Epithelial cell of esophagus (primary cell): ENCODE measurements at regions not wholly inside any gene's neighbourhood (a gene's known extent, or its start where the extent isn't known, plus 50 kb on each side); places are given as distances from the start of the nearest gene placed in this dataset.

Experiments used
- DNase-seq: peaks from one replicate; pipeline ENCODE4 v3.0.0; 2010; ENCODE audit warnings: low read depth
- H3K4me3 ChIP-seq: 2 replicates; pipeline ENCODE4 v1.5.1; 2011; ENCODE audit warnings: mild to moderate bottlenecking, low read length, control low read depth
- CTCF ChIP-seq: IDR thresholded peaks from 2 replicates; pipeline ENCODE4 v1.5.1; 2011; ENCODE audit warnings: low read depth, mild to moderate bottlenecking, low read length, control low read depth, inconsistent platforms; ENCODE audit not compliant: insufficient read depth; ENCODE audit errors: missing control alignments

GRCh38 chr15:94692710-94693109 lies 461.3 kb downstream of the MCTP2 start:
- DNase-seq: peak; percentile 80
- no peak for TF ChIP-seq CTCF
- no peak overlapping the region for H3K4me3 ChIP-seq

DNA sequence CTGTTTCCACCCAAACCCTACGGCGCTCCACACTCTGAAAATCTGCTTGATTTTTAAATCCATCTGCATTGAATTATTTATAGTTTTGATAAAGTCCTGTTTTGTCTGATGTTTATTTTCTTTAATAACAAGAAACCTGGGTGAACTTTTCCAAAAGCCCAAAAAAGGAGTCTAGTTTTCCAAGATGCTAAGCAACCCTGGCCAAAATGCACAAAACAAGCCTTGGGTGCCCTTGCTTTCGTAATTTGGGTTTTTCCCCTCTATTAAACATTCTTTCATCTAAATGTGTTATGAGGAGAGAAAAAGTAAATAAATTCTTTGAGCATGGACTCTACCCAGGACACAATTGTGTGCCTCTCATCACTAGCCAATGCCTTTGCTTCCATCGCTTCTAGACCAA lies 468.9 kb downstream of the MCTP2 start:
- no peak for DNase-seq
- H3K4me3 ChIP-seq: no peak overlapping the region
- no peak for TF ChIP-seq CTCF

DNA sequence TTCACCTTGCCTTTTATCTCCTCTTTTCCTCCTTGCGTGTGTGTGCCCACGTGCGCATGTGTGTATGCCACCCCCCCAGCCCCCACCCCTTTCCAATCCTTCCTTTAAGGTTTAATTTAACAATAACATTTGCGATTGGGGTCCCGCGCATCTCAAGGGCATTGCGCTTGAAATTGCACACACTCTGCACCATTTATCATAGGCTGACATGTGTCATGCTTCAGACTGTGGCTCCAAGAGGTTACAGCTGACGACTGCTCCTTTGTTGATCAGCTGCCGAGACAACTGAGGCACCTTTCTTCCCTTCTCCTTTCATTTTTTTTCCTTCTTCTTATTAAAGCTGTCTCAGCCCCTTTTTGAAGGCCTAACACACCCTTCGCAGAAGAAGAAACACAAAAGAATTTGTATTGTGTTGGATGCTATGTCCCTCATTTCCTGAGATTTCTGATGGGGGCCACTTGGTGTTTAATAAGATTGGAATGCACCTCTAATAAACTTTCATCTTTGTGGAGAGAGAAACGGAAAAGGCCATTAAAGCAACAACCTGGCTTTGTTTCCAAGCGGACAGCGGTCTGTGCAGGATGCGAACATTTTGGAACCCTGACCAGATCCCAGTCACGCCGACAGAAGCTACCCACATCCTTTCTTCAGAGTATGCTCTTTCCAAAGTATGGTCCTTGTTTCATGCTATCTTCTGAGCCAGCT lies 470.1 kb downstream of the MCTP2 start:
- no peak for DNase-seq
- no peak for TF ChIP-seq CTCF
- no peak overlapping the region for H3K4me3 ChIP-seq

DNA sequence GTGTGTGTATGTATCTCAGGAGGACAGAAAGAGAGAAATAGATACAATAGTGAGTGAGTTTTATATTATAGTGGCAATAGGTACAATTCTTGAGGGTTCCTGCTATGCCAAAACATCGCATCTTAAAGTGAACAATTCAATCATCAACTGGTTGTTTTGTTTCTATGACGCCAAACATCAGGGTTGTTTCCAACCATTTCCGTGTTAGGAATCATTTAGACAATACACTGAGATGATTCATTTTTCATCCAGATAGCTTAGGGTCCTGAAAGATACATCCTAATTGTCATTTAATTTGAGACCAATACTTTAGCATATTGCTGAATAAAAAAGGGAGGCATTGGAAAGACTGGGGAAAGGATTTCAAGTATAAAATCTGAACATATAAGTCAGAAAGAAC lies 472.2 kb downstream of the MCTP2 start:
- TF ChIP-seq CTCF: no peak
- no peak overlapping the region for H3K4me3 ChIP-seq
- DNase-seq: no peak

DNA sequence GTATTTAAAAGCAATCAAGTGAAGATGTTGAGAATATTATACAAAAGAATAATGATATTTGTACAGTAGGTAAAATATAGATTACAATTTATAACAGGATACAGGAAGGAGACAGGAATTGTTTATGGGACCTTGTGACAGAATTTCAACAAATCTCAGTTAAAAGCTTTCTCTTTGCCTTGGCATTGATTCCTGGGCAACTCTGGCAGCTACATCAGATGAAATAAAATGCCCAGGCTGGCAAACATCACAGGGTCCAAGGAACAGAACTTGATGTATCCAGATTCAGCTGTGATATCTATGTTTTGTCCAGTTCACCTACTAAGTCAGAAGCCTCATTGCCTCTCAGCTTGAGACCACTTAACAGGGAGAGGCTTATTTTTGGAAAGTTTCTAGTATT lies 473.1 kb downstream of the MCTP2 start:
- no peak for TF ChIP-seq CTCF
- H3K4me3 ChIP-seq: no peak overlapping the region
- DNase-seq: no peak

GRCh38 chr15:94704946-94705345 lies 473.6 kb downstream of the MCTP2 start:
- no peak overlapping the region for H3K4me3 ChIP-seq
- no peak for DNase-seq
- TF ChIP-seq CTCF: no peak

DNA sequence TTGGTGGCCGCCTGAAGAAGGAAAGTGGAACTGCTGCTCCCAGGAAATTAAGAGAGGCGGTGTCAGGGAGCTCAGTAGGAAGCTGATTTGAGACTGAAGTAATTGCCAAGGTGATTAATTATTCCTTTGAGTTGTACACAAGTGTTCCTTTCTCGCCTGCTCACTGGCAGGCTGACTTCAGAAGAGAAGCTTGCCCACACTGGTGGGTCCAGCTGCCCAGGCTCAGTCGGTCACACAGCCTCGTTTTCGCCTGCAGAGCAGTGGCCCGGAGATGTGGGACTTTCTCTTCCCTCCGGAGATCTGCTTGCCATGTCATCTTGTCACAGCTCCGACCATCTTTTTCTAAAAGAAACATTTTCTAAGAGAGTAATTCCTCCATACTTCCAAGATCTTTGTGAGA lies 478.0 kb downstream of the MCTP2 start:
- no peak for DNase-seq
- no peak overlapping the region for H3K4me3 ChIP-seq
- no peak for TF ChIP-seq CTCF
